ENCODE measurements at regions not wholly inside any gene's neighbourhood (a gene's known extent, or its start where the extent isn't known, plus 50 kb on each side); places are given as distances from the start of the nearest gene placed in this dataset.

DNA sequence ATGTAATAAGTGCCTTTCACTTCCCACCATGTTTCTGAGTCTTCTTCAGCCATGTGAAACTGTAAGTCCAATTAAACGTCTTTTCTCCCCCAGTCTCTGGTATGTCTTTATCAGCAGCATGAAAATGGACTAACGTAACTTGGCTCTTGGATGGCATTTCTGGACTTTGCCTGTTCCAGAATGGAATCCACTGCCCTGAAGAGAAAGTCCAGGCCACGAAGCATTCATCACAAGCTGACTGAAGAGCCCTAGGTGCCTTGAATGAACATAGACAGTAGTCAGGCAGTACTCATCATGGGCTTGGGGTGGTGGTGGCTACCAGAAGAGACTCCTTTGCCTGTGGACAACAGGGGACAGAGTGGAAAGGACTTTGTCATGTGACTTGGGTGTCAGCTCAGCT lies 1505.0 kb downstream of the SI start:
- TF ChIP-seq, protein P1, sequence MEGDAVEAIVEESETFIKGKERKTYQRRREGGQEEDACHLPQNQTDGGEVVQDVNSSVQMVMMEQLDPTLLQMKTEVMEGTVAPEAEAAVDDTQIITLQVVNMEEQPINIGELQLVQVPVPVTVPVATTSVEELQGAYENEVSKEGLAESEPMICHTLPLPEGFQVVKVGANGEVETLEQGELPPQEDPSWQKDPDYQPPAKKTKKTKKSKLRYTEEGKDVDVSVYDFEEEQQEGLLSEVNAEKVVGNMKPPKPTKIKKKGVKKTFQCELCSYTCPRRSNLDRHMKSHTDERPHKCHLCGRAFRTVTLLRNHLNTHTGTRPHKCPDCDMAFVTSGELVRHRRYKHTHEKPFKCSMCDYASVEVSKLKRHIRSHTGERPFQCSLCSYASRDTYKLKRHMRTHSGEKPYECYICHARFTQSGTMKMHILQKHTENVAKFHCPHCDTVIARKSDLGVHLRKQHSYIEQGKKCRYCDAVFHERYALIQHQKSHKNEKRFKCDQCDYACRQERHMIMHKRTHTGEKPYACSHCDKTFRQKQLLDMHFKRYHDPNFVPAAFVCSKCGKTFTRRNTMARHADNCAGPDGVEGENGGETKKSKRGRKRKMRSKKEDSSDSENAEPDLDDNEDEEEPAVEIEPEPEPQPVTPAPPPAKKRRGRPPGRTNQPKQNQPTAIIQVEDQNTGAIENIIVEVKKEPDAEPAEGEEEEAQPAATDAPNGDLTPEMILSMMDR (IDR thresholded peaks at IDR 0.05; ENCODE audit: low read depth, low read length, missing control alignments): no peak
- no peak overlapping the region for H3K4me3 ChIP-seq (replicated peaks; ENCODE audit: low read depth, low read length)
- DNase-seq (ENCODE audit: extremely low read depth, low read depth): no peak

DNA sequence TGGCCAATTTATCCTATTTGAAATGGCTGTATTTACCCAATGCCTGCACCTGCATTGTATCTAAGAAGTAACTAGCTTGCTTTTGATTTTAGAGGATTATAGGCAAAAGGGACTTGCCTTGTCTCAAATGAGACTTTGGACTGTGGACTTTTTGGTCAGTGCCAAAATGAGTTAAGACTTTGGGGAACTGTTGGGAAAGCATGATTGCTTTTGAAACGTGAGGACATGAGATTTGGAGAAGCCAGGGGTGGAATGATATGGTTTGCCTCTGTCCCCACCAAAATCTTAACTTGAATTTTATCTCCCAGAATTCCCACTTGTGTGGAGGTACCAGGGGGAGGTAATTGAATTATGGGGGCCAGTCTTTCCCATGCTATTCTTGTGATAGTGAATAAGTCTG lies 1505.4 kb downstream of the SI start:
- DNase-seq (ENCODE audit: extremely low read depth, low read depth): no peak
- no peak overlapping the region for H3K4me3 ChIP-seq (replicated peaks; ENCODE audit: low read depth, low read length)
- TF ChIP-seq, protein P1 (IDR thresholded peaks at IDR 0.05; ENCODE audit: low read depth, low read length, missing control alignments): no peak

DNA sequence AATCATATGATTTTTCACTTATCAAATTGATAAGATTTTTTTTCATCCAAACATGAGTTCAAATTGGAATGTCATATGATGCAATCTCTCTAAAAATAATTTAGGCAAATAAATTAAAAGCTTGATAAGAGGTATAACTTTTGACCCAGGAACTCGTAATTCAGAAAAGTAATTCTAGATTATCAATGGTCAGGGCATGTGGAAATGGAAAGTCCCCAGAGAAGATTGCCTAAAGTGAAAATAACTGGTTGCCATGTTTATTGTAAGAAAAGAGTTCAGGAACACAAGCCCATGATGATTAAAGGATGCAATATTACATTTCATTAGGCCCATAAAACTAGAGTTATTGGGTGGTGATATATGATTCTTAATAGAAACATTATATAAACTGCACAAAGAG lies 1514.8 kb downstream of the SI start:
- no peak for DNase-seq (ENCODE audit: extremely low read depth, low read depth)
- TF ChIP-seq, protein P1 (IDR thresholded peaks at IDR 0.05; ENCODE audit: low read depth, low read length, missing control alignments): no peak
- no peak overlapping the region for H3K4me3 ChIP-seq (replicated peaks; ENCODE audit: low read depth, low read length)

DNA sequence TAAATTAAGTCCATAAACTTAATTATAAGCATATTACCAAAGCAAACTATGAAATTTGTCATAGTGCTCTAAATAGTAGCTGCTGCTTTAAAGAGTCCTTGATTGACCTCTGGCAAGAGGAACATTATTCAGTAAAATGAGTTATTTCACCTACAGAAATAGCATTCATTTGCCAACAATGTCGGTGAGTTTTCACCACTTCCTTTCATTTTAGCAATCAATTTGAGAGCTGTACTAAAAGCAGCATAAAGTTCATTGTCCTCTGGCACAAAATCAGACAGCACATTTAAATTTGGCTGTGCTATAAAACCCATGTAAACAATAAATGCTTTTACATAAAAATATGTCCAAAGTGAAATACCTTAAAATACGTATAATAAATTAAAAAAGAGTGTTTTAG lies 1515.7 kb downstream of the SI start:
- no peak for DNase-seq (ENCODE audit: extremely low read depth, low read depth)
- H3K4me3 ChIP-seq (replicated peaks; ENCODE audit: low read depth, low read length): no peak overlapping the region
- TF ChIP-seq, protein P1 (IDR thresholded peaks at IDR 0.05; ENCODE audit: low read depth, low read length, missing control alignments): no peak

DNA sequence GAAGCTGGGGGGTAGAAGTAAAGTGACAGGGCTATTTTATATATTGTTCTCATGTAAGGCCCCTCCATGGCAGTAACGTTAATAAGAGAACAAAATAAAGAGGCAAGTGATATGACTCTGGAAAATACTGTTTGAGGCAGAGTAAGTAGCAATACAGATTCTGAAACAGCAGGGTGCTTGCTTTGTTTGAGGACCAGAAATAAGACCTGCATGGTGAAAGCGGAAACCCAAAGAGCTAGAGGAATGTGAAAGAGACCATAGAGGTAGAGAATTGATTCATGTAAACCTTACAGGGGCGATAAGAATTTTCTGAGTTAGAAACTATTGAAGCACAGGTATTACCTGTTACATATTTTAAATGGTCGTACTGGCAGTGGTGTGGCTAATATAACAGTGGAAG lies 1517.1 kb downstream of the SI start:
- TF ChIP-seq, protein P1 (IDR thresholded peaks at IDR 0.05; ENCODE audit: low read depth, low read length, missing control alignments): no peak
- no peak for DNase-seq (ENCODE audit: extremely low read depth, low read depth)
- H3K4me3 ChIP-seq (replicated peaks; ENCODE audit: low read depth, low read length): no peak overlapping the region

DNA sequence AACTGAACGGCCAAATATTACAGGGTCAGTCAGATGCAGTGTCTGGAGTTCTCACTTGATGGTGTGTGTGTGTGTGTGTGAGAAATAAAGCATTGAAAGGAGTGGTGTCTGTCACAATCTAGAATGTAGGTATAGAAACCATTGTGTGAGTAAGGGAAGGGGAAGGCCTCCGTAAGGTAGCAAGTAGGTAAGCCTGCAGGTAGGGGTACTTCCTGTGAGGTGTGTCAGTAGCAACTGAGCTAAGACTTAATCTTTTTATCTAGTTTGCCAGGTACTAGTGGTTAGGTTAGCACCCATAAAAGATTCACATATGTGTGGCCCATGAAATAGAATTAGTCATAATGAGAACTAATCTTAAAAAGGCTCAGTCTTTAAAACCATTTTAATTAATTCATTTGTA lies 1517.8 kb downstream of the SI start:
- DNase-seq (ENCODE audit: extremely low read depth, low read depth): no peak
- TF ChIP-seq, protein P1 (IDR thresholded peaks at IDR 0.05; ENCODE audit: low read depth, low read length, missing control alignments): no peak
- no peak overlapping the region for H3K4me3 ChIP-seq (replicated peaks; ENCODE audit: low read depth, low read length)

DNA sequence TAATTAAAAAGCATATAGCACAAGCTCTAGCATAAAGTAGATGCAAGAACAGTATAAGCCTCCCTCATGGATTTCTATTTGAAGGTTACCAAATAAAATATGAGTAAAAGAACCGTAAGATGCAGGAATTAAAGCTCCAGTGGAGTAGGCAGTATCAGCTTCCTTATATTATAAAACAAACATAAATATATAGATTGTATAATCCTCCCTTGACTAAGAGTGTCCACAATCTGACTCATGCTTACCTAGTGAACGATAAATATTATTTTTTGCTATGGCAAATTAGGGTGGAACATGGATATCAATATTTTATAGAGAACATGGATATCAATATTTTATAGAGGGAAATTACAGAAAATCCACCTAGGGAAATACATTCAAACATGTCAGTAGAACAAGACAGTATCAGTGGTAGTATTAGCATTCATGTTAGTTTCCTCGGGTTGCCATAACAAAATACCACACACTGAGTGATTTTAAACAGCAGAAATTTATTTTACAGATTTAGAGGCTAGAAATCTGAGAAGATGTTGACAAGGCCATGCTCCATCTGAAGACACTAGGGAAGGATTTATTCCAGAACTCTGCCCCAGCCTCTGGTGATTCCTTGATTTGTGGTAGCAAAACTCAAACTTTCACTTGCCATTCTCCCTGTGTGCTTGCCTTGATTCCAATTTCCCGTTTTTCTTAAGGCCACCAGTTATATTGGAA lies 1521.3 kb downstream of the SI start:
- TF ChIP-seq, protein P1 (IDR thresholded peaks at IDR 0.05; ENCODE audit: low read depth, low read length, missing control alignments): no peak
- DNase-seq (ENCODE audit: extremely low read depth, low read depth): no peak
- no peak overlapping the region for H3K4me3 ChIP-seq (replicated peaks; ENCODE audit: low read depth, low read length)

Measured in HFF-Myc (cell line).